HTR-8/SVneo (cell line): ENCODE measurements at regions not wholly inside any gene's neighbourhood (a gene's known extent, or its start where the extent isn't known, plus 50 kb on each side); places are given as distances from the start of the nearest gene placed in this dataset.
"Not testable (repeated sequence)": the region's sequence is repeated elsewhere in the genome, so short reads cannot be mapped to it uniquely, and the experiment has no call there.

ENCODE experiments used
- DNase-seq: peaks from one replicate; pipeline ENCODE4 v3.0.0; 2011; ENCODE audit warnings: low spot score, mixed read lengths; ENCODE audit not compliant: insufficient read length
- FAIRE-seq: peaks from 2 replicates; lab custom pipeline; 2011; peaks lifted over from hg19 to GRCh38; lab: Jason Lieb, UNC

- DNase-seq (no peak), FAIRE-seq (no peak)
Observed at GRCh38 chr1:117699953-117700352, 94.1 kb downstream of the TENT5C start.

- DNase-seq (no peak), FAIRE-seq (no peak)
Observed at GRCh38 chr1:117702654-117703053, 96.8 kb downstream of the TENT5C start.

- DNase-seq (no peak), FAIRE-seq (no peak)
Observed at GRCh38 chr1:117707371-117707770, 101.5 kb downstream of the TENT5C start.

- no peak for FAIRE-seq
- no peak for DNase-seq
Observed at GRCh38 chr1:117708323-117709248, 102.7 kb downstream of the TENT5C start.

- no peak for FAIRE-seq
- DNase-seq, result no peak
Observed at GRCh38 chr1:117709249-117709691, 103.4 kb downstream of the TENT5C start.

DNA sequence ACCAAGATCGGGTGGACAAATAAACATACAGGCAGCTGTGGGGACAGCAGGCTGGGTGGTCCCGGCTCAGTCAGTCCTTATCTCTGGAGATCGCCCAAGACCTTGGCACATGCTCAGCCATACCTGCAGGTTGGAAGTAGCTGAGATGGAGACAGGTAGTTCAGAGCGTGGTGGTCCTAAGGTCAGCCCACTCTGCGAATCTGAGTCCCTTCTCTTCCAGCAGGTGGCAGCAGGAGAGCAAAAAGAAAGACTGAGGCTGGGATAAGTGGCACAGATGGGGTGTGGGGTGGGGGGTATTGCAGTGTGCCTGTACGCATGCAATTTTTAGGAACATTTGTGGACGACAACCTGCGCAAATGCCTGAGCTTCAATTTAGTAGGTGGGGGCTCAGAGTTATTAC, 104.9 kb downstream of the TENT5C start:
- FAIRE-seq, result no peak
- no peak for DNase-seq

- no peak for DNase-seq
- FAIRE-seq, result no peak
Observed at GRCh38 chr1:117712621-117713020, 106.8 kb downstream of the TENT5C start.

GRCh38 chr1:117714546-117714945, 108.7 kb downstream of the TENT5C start:
- DNase-seq (no peak), FAIRE-seq (no peak)

DNA sequence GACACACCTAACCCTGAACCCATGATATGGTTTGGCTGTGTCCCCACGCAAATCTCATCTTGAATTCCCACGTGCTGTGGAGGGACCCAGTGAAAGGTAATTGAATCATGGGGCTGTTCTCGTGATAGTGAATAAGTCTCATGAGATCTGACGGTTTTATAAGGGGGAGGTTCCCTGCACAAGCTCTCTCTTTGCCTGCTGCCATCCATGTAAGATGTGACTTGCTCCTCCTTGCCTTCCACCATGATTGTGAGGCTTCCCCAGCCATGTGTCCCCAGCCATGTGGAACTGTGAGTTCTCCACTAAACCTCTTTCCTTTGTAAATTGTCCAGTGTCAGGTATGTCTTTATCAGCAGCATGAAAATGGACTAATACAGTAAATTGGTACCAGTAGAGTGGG, 110.2 kb downstream of the TENT5C start:
- FAIRE-seq, DNase-seq: not testable (repeated sequence)

DNA sequence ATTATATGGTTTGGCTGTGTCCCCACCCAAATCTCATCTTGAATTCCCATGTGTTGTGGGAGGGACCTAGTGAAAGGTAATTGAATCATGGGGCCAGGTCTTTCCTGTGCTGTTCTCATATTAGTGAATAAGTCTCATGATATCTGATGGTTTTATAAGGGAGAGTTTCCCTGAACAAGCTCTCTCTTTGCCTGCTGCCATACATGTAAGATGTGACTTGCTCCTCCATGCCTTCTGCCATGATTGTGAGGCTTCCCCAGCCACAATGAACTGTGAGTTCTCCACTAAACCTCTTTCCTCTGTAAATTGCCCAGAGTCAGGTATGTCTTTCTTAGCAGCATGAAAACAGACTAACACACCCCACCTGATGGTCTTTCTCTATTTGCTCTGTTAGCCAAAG, 112.1 kb downstream of the TENT5C start:
- not testable (repeated sequence) for FAIRE-seq, DNase-seq

DNA sequence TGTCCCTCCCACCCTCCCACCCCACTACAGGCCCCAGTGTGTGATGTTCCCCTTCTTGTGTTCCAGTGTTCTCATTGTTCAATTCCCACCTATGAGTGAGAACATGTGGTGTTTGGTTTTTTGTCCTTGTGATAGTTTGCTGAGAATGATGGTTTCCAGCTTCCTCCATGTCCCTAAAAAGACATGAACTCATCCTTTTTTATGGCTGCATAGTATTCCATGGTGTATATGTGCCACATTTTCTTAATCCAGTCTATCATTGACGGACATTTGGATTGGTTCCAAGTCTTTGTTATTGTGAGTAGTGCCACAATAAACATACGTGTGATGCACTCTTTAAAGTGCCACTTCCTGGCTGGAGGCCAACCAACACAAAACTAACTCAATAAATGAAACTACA, 112.7 kb downstream of the TENT5C start:
- not testable (repeated sequence) for FAIRE-seq, DNase-seq

DNA sequence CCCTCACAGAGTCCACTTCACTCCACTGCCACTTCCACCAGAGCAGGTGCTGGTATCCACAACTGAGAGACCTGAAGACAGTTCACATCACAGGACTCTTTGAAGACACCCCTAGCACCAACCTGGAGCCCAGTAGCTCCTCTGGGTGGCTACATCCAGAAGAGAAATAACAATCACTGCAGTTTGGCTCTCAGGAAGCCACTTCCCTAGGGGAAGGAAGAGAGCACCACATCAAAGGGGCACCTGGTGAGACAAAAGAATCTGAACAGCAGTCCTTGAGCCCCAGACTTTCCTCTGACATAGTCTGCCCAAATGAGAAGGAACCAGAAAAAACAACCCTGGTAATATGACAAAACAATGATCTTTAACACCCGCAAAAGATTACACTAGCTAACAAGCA, 113.2 kb downstream of the TENT5C start:
- no peak for FAIRE-seq
- DNase-seq, result no peak

- no peak for DNase-seq
- FAIRE-seq, result no peak
Observed at GRCh38 chr1:117732065-117732797, 126.4 kb downstream of the TENT5C start.

DNA sequence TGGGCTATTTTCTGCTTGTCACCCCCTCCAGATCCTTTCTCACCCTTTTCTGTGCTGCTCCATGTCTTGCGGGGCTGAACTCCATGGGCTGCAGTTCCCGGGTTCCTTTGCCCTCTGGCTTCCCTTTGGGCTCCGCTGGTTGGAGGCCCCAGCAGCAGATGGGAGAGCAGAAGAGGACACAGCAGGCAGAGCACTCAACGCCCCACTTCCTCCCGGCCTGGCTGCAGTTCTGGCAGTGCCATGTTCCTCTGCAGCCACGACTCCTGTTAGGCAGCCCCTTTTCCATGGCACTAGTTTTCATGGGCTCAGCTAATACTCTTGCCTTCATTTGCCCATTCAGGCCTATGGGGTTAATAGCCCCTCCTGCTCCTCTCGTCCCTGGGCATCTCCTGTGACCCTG, 127.1 kb downstream of the TENT5C start:
- FAIRE-seq (no peak), DNase-seq (no peak)

GRCh38 chr1:117734403-117734802, 128.6 kb downstream of the TENT5C start:
- no peak for FAIRE-seq
- no peak for DNase-seq

- DNase-seq (peak; percentile 37), FAIRE-seq (no peak)
Observed at GRCh38 chr1:117735045-117735992, 129.5 kb downstream of the TENT5C start.

- DNase-seq, result no peak
- FAIRE-seq, result no peak
Observed at GRCh38 chr1:117739504-117739903, 133.7 kb downstream of the TENT5C start.

DNA sequence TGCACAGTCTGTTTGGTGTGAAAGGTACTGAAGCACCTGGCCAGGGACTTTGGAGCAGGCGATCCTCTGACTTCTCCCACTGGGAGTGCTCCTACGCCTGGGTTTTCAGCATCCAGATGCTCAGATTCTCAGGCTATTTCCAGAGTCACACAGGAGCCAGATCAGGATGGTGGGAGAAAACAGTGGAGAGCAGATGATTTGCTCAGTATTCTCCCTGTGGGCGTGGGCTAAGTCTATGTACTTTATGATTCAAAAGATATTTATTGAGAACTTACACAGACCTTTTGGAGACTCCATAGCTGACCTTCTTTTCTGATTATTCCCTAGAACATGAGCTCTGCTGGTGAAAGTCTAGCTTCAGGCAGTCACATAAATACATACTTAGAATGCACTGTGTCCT, 134.6 kb downstream of the TENT5C start:
- DNase-seq (no peak), FAIRE-seq (no peak)

DNA sequence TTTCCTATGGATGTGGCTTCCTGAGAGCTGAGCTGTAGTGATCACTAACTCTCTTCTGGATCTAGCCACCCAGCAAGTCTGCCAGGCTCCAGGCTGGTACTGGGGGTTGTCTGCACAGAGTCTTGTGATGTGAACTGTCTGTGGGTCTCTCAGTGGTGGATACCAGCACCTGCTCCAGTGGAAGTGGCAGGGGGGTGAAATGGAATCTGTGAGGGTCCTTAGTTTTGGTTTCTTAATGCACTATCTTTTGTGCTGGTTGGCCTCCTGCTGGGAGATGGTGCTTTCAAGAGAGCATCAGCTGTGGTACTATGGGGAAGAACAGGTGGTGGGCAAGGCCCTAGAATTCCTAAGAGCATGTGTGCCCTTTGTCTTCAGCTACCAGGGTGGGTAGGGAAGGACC, 140.7 kb downstream of the TENT5C start:
- not testable (repeated sequence) for DNase-seq, FAIRE-seq

GRCh38 chr1:117747605-117748004, 141.8 kb downstream of the TENT5C start:
- FAIRE-seq, result no peak

More at GRCh38 chr1:117747605-117748004, 141.8 kb downstream of the TENT5C start:
- no peak for DNase-seq
